Keratinocyte (primary cell): ENCODE measurements at regions not wholly inside any gene's neighbourhood (a gene's known extent, or its start where the extent isn't known, plus 50 kb on each side); places are given as distances from the start of the nearest gene placed in this dataset.

Experiments used
- EZH2 ChIP-seq: IDR thresholded peaks from one replicate; pipeline ENCODE4 v1.6.1; 2012; ENCODE audit warnings: inconsistent platforms, mild to moderate bottlenecking, low read length, moderate library complexity
- TF ChIP-seq, protein P1 (sequence below), 3 experiments: IDR thresholded peaks in 1 of 3; conservative IDR thresholded peaks in 1 of 3; optimal IDR thresholded peaks in 1 of 3; 2 replicates in 2 of 3; 3 replicates in 1 of 3; pipeline versions ENCODE3 to v1.5.1; 2011; ENCODE audit warnings: low read length in 3 of 3, mild to moderate bottlenecking in 3 of 3, moderate library complexity in 2 of 3, control low read depth in 1 of 3, inconsistent platforms in 1 of 3; ENCODE audit not compliant: insufficient read depth in 2 of 3; ENCODE audit errors: extremely low read depth in 1 of 3

DNA sequence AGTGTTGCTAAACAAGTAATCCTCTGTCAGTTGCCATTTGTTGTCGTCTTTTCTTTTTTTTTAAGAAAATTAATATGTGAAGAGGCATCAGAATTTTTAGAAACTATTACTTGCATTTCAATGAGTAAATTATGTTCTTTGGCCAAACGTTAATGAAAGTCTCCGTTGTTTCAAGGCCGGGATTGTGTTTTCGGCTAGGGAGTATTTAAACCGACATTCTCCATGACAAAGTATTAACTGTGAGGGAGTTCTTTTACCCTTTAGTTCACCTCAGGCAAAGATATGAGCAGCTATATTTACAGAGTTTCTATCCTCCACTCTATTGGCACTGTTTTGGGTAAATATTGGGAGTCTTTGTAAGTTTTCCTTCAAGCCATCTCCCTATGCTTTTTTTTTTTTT lies 668.9 kb downstream of the METTL15 start:
- TF ChIP-seq, protein P1, sequence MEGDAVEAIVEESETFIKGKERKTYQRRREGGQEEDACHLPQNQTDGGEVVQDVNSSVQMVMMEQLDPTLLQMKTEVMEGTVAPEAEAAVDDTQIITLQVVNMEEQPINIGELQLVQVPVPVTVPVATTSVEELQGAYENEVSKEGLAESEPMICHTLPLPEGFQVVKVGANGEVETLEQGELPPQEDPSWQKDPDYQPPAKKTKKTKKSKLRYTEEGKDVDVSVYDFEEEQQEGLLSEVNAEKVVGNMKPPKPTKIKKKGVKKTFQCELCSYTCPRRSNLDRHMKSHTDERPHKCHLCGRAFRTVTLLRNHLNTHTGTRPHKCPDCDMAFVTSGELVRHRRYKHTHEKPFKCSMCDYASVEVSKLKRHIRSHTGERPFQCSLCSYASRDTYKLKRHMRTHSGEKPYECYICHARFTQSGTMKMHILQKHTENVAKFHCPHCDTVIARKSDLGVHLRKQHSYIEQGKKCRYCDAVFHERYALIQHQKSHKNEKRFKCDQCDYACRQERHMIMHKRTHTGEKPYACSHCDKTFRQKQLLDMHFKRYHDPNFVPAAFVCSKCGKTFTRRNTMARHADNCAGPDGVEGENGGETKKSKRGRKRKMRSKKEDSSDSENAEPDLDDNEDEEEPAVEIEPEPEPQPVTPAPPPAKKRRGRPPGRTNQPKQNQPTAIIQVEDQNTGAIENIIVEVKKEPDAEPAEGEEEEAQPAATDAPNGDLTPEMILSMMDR (optimal IDR thresholded peaks at IDR 0.05 in 1 of 3, IDR thresholded peaks at IDR 0.05 in 1 of 3, conservative IDR thresholded peaks at IDR 0.05 in 1 of 3; ENCODE audit: extremely low read depth in 1 of 3, insufficient read depth in 2 of 3, low read length in 3 of 3) = no peak
- TF ChIP-seq EZH2 = no peak
